Large intestine (tissue), 3 donors: ENCODE measurements at regions not wholly inside any gene's neighbourhood (a gene's known extent, or its start where the extent isn't known, plus 50 kb on each side); places are given as distances from the start of the nearest gene placed in this dataset.

Source experiments
- DNase-seq, 2 donors: peaks; one replicate each; pipeline versions ENCODE4 v3.0.0 to v3.0.0-alpha.2; 2013
- H3K27ac ChIP-seq: one replicate; pipeline ENCODE4 v1.5.1; 2013; ENCODE audit warnings: low read length
- H3K27me3 ChIP-seq: 2 replicates; pipeline ENCODE4 v1.6.1; 2013; ENCODE audit warnings: low read length; ENCODE audit not compliant: control insufficient read depth, insufficient read depth
- H3K36me3 ChIP-seq: 2 replicates; pipeline ENCODE4 v1.6.1; 2013; ENCODE audit warnings: low read length; ENCODE audit not compliant: control insufficient read depth, insufficient read depth
- H3K4me1 ChIP-seq: one replicate; pipeline ENCODE4 v1.6.1; 2013; ENCODE audit warnings: low read length; ENCODE audit not compliant: control insufficient read depth, insufficient read depth
- H3K4me3 ChIP-seq: one replicate; pipeline ENCODE4 v1.5.1; 2013; ENCODE audit warnings: low read length
- H3K9me3 ChIP-seq: one replicate; pipeline ENCODE4 v1.6.1; 2013; ENCODE audit warnings: mild to moderate bottlenecking, low read depth, low read length, moderate library complexity; ENCODE audit not compliant: control insufficient read depth
- WGBS: methylation state at CpG from one replicate; pipeline ENCODE4 v1.1.5; 2013; ENCODE audit warnings: low lambda C conversion rate; ENCODE audit not compliant: insufficient coverage; 5-methylcytosine and 5-hydroxymethylcytosine counted together

DNA sequence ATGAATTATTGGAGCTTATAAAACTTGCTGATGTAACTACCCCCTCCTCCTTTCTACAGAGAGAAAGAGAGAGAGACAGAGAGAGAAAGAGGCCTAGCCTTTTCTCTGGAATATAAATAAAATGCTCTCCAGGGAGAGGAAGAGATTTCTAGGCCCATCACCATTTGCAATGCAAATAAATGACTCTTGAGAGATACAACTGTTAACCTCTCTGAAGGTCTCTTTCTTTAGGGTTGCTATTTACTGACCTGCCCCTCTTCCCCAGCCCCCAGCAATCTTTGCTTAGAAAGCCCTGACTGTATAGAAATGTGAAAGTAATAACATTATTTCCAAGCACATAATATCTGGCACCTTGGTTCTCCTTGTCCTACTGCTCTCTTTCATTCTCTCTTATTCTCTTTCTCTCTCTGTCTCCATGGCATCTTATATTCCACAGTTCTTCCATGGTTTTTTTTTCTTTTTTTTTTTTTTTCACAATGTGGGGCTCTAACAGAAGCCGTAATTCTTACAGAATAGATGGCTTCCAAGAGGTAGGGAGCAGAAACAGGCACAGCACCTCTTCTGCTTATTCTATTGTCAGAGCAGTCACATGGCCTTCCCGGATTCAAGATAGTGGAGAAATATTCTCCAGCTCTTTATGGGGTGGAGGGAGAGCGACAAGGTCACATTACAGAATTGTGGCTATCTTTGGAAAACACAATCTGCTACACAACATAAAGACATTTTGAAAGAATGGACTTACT is 1087.9 kb upstream of the NUDT12 start:
- H3K27ac ChIP-seq = no peak overlapping the region
- no peaks in the 10 kb centered on the region for H3K27me3 ChIP-seq
- no peaks in the 10 kb centered on the region for H3K36me3 ChIP-seq
- H3K4me3 ChIP-seq = no peak overlapping the region
- peaks cover 3% of the 10 kb centered on the region for H3K9me3 ChIP-seq
- no peaks in the 10 kb centered on the region for H3K4me1 ChIP-seq
- no CpG with 5 or more reads among the region's 3 CpGs for WGBS
- no peak for DNase-seq

DNA sequence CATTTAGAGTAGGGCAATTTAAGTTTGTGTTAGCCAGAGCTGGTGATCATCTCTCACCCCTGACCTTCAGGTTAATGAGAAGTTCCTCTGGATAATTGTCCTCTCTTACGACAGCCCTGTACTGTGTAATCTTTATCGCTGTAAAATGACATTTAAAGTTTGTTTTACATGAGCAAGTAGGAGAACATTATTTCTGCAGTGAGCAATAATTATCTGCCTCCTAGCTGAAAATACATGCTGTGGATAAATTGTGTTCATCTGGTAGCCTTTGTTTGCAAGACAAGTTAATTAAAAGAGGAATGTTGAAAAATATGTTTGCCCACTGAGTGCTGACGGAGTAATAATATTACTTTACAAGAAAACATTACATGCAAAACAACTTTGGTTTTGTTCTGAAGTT is 1083.8 kb upstream of the NUDT12 start:
- no peaks in the 10 kb centered on the region for H3K36me3 ChIP-seq
- H3K27me3 ChIP-seq = no peaks in the 10 kb centered on the region
- no peaks in the 10 kb centered on the region for H3K4me1 ChIP-seq
- H3K4me3 ChIP-seq = no peak overlapping the region
- no peaks in the 10 kb centered on the region for H3K9me3 ChIP-seq
- 40% methylated on average over 1 of the region's 3 CpGs for WGBS
- no peak overlapping the region for H3K27ac ChIP-seq
- no peak for DNase-seq

DNA sequence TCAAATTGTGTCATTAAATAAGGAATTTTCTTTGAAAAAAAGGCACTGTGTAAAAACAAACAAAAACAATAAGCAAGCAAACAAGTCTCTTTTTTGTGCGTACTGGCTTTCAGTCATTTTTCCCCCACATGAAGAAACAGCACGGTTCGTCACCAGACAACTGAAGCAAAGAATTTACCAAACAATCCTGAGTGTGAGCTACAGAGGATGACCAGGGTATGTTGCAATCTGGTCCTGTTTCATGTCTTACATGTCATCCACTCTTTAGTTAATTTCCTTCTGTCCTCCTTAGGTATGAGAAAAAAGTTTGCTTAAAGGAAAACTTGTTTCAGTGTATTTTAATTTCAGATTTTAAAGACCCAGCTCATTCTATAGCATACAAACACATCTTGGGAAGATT is 1080.7 kb upstream of the NUDT12 start:
- 100% methylated on average over 1 of the region's 3 CpGs for WGBS
- Histone ChIP-seq H3K4me1 (no peaks in the 10 kb centered on the region), H3K27ac (no peak overlapping the region), H3K27me3 (no peaks in the 10 kb centered on the region), H3K36me3 (no peaks in the 10 kb centered on the region), H3K9me3 (no peaks in the 10 kb centered on the region), H3K4me3 (no peak overlapping the region)
- DNase-seq = no peak

DNA sequence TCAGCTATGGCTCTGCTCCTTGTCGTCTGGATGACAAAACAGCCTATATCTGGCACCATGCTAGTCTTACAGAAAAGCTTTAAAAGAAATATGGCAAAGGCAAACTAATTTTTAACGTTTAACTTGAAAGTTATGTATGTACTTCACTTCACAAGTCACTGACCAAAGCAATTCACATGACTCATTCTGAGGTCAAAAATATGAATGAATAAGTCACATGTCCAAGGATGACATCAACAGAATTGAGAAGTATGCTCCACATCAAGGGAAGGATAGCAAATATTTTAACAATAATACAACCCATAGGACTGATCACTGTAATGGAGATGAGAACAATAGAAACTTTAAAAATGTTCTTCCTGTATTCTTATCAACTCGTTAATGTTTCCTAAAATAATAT is 1072.6 kb upstream of the NUDT12 start:
- H3K4me1 ChIP-seq = no peaks in the 10 kb centered on the region
- H3K36me3 ChIP-seq = no peaks in the 10 kb centered on the region
- no peaks in the 10 kb centered on the region for H3K27me3 ChIP-seq
- H3K27ac ChIP-seq = no peak overlapping the region
- no peak for DNase-seq
- 88% methylated on average over 1 of the region's 3 CpGs for WGBS
- no peak overlapping the region for H3K4me3 ChIP-seq
- no peaks in the 10 kb centered on the region for H3K9me3 ChIP-seq

DNA sequence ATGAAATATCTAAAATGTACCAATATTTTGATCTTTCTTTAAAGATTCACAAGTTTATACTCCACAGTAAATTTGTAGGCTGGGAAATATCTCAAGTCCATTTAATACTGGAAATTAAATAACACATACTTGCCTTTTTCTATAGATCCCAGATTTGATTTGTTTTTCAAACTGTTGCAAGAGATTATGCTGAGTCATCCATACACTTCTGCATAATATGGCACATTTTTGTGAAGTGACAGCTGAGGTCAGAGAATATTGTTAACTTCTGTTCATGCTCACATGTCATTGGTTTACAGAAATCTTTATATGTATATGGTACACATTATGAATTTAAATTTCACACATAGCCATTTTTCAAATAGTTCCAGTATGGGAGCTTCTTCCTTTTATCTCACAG is 1066.3 kb upstream of the NUDT12 start:
- Histone ChIP-seq H3K9me3 (peaks cover 7% of the 10 kb centered on the region), H3K4me1 (no peaks in the 10 kb centered on the region), H3K4me3 (no peak overlapping the region), H3K27ac (no peak overlapping the region), H3K36me3 (no peaks in the 10 kb centered on the region), H3K27me3 (no peaks in the 10 kb centered on the region)
- DNase-seq = no peak

DNA sequence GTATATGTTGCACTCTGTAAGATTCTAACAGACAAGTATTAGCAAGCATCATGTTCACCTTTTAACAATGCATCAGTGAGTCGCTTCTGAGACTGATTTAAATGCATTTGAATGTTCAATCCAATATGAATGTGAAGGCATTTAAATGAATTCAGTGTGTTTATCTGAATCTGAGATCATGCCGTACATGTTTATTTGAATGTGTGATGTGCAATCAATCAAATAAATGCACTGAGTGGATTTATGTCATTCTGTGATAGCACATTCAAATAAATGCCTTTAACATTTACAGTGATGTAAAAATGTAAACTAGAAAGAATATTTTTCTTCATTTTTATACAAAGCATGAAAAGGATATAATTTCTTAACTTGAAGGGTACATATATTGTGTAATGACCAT is 1063.5 kb upstream of the NUDT12 start:
- DNase-seq = no peak
- no peaks in the 10 kb centered on the region for H3K4me1 ChIP-seq
- peaks cover 7% of the 10 kb centered on the region for H3K9me3 ChIP-seq
- H3K4me3 ChIP-seq = no peak overlapping the region
- no CpG with 5 or more reads among the region's 2 CpGs for WGBS
- H3K27ac ChIP-seq = no peak overlapping the region
- no peaks in the 10 kb centered on the region for H3K36me3 ChIP-seq
- no peaks in the 10 kb centered on the region for H3K27me3 ChIP-seq

DNA sequence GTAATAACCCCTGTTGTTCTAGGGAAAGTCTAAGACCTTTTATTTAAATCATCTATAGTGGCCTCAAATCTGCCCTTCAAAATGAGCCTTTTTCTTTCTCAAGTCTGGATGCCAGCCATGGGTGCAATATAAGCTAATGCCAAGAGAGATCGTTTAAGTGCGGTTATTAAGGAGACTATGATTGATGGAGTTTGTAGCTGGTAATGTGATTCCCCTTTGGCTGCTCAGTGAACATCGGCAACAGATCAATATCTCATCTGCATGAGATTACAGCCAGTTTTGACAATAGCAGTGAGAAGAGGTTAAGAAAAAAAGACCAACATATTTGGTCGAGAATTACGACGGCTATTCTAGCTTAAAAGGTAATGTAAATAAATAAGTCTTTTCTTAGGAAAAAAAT is 1049.4 kb upstream of the NUDT12 start:
- Histone ChIP-seq H3K27ac (no peak overlapping the region), H3K4me1 (no peaks in the 10 kb centered on the region), H3K4me3 (no peak overlapping the region), H3K36me3 (no peaks in the 10 kb centered on the region), H3K9me3 (no peaks in the 10 kb centered on the region), H3K27me3 (no peaks in the 10 kb centered on the region)
- 59% methylated on average over 4 of the region's 6 CpGs for WGBS
- DNase-seq = no peak

DNA sequence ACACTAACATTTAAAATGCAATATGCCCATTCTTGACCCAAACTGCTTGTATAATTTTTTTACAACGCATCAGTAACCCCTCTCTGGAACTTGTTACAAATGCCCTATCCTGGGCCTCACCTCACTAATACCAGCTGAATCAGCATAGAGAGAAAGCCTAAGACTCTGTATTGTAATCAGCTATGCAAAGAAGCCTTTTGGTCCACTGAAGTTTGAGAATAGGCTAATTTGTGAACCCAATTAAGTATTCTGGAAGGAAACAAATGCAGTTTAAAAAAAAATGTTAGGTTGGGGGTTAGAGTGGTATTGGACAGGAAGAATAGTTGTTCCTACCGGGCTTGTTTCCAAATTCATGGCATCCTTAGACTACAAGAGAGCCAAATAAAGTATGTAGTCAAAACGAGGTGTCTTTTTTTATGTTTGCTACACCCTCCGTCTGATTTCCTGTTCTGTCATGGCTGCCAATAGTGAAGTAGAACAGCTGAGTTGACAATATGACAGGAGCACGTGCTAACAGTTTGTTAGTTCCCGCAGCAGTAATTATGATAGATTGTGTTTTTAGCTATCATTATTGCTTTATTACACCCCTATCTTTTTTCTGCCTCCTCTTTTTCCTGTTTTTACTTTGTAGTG is 1048.7 kb upstream of the NUDT12 start:
- H3K27me3 ChIP-seq = no peaks in the 10 kb centered on the region
- no peak overlapping the region for H3K4me3 ChIP-seq
- H3K4me1 ChIP-seq = no peaks in the 10 kb centered on the region
- H3K9me3 ChIP-seq = no peaks in the 10 kb centered on the region
- H3K27ac ChIP-seq = no peak overlapping the region
- no peak for DNase-seq
- no peaks in the 10 kb centered on the region for H3K36me3 ChIP-seq
- 60% methylated on average over 2 of the region's 6 CpGs for WGBS

DNA sequence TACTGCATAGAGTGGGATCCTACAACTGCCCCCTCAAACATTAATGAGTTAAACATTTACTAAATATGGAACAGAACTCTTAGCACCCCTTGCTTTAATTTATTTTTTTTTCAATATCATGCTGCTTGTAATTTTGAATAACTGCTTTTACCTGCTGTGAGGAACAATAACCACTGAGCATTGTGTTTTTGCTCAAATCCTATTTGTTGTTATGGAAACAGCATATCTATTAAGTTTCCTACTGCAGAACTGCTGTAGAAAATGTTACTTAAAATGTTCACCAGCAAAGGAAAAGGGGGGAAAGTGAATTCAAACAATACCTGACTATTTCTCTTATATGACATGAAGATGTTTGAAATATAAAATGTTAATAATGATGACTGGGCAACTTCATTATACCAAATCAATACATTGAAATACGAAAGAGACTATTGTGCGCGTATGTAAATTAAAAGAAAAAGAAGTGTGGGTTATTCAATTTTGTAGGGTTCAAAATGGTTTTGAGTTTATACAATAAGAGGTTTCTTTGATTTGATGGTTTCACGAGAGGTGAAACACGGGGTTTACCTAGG is 1043.8 kb upstream of the NUDT12 start:
- DNase-seq = no peak
- H3K9me3 ChIP-seq = no peaks in the 10 kb centered on the region
- no peaks in the 10 kb centered on the region for H3K27me3 ChIP-seq
- H3K36me3 ChIP-seq = no peaks in the 10 kb centered on the region
- H3K27ac ChIP-seq = no peak overlapping the region
- H3K4me3 ChIP-seq = no peak overlapping the region
- 98% methylated on average over 5 of the region's 5 CpGs for WGBS
- H3K4me1 ChIP-seq = no peaks in the 10 kb centered on the region

DNA sequence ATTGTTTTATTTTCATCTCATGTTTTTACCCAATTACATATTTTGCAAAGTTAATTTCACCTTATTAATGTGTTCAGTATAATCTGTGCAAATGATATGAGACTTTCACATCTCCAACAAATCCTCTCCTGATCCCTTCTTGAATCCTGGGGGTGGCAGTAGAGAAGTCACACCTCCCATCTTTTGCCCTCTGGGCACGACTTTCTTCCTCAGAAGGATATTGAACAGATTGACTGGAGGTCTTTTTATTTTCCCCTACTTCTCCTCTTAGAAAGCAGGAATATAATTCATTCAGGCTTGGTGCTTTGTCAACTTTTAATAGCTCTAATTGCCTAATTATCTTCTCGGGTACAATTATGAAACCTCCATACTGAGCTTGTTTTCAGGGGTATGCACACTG is 1037.1 kb upstream of the NUDT12 start:
- Histone ChIP-seq H3K27me3 (no peaks in the 10 kb centered on the region), H3K9me3 (peaks cover 3% of the 10 kb centered on the region), H3K27ac (no peak overlapping the region), H3K36me3 (no peaks in the 10 kb centered on the region), H3K4me3 (no peak overlapping the region), H3K4me1 (no peaks in the 10 kb centered on the region)
- WGBS = no CpG with 5 or more reads among the region's 2 CpGs
- no peak for DNase-seq

DNA sequence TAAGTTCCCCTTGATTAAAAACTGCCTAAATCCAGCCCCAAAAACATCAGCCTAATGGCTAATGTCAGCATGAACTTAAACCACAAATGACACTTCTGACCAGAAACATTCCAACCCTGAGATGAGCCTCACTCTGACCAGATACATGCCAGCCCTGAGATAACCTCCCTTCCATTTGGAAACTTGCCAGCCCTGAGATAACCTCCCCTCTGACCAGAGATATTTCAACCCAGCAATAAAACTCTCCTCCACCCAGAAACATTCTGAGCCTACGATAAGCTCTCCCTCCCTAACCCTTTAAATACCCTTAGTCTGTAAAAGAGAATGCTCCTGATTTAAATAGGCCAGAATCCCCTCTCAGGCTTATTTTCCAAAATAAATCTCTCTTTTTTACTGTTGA is 1035.7 kb upstream of the NUDT12 start:
- Histone ChIP-seq H3K4me3 (no peak overlapping the region), H3K9me3 (peaks cover 3% of the 10 kb centered on the region), H3K4me1 (no peaks in the 10 kb centered on the region), H3K27me3 (no peaks in the 10 kb centered on the region), H3K36me3 (no peaks in the 10 kb centered on the region), H3K27ac (no peak overlapping the region)
- peak in 1 of 2 donors; percentile 11 for DNase-seq
- no CpG with 5 or more reads among the region's 1 CpG for WGBS
